DMS53 (cell line): ENCODE measurements at regions not wholly inside any gene's neighbourhood (a gene's known extent, or its start where the extent isn't known, plus 50 kb on each side); places are given as distances from the start of the nearest gene placed in this dataset.

Experiments used
- DNase-seq: peaks from one replicate; lab custom pipeline; 2025; lab: John Stamatoyannopoulos, UW

DNA sequence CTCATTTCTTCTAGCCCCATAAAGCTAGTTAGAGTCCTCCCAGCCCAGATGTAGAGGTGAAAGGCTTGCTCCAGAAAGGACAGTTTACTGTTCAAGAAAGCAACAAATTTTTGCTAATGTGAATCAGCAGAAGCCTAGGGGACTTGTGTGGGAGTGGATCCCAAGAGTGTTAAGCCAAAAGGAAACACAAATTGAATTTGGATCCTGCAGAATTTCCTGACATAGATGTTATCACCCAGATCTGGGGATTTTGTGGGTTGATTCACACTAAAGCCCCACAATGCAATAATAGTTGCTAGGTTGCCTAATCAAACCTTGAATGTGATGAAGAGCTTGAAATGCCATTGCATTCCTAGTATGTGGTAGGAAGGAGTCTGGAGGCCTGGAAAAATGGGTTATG, 135.2 kb upstream of the HS3ST3A1 start:
- no peak for DNase-seq

DNA sequence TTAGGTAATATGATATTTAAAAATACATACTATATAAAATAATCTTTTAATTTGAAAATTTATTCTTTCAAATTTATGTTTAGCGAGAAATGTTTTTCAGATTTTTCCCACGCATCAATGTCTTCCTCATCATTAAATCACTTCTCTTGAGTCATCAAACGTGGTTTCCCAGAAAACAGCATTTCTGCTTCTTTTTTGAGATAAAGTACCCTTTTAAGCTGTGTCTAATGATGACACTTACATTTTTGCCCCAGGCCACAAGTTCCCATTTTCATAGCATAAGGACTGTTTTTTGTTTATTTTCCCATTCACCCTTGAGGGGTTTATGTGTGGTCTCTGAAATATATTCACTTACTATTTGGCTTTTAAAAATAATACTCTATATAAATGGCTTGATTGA, 139.0 kb upstream of the HS3ST3A1 start:
- no peak for DNase-seq

DNA sequence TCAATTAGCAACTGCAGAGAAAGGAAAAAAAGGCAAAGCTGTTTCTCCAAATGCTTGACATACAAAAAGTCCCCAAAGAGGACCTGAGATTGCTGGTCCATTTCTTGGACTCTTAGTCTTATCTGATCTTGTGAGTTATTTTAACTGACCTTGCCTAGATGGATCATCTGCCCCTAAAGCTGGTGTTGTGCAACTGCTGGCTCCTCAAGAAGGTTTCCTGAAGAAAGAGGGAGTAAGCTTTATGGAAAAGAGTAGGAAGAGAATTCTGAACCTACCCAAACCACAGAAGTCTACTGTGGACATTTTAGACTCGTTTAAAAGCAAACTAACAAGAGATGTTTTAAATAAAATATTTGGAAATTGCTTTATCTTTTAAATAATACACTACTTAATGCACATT, 140.0 kb upstream of the HS3ST3A1 start:
- DNase-seq: no peak

DNA sequence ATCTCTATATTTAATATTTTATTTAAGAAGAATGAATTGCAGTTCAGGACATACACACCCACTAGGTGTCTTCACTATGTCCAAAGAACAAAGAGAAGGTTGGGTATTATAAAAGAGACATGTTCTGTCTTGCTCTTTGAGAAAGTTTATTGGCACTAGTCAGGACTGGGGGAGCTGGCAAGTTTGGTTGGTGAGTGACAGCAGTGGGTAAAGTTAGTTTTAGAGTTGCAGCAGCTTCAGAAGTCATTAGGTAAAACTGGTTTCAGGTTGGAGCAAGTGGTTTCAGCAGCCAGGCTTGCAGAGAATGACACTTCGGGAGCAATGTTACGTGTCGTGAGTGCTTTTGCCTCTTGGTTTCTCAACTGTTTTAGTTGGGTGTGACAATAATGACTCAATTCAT, 142.2 kb upstream of the HS3ST3A1 start:
- DNase-seq: no peak

DNA sequence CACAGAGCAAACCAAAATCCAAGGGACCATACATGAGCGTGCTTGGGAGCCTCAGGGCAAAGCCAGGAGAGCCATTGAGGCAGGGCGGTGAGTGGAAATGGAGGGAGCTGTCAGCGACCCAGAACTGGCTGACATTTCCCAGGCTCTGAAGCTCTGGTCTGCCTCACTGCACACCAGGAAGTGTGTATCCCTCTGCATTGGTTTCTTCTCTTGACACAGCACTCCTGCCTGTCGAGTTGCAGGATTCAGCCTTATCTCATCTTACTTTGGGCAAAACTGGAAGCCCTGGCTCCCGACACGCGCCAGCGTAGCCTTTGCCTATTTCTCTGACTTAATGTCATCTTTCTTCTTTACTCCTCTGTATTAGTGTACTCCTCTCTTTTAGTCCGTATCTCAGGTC, 144.7 kb upstream of the HS3ST3A1 start:
- no peak for DNase-seq

DNA sequence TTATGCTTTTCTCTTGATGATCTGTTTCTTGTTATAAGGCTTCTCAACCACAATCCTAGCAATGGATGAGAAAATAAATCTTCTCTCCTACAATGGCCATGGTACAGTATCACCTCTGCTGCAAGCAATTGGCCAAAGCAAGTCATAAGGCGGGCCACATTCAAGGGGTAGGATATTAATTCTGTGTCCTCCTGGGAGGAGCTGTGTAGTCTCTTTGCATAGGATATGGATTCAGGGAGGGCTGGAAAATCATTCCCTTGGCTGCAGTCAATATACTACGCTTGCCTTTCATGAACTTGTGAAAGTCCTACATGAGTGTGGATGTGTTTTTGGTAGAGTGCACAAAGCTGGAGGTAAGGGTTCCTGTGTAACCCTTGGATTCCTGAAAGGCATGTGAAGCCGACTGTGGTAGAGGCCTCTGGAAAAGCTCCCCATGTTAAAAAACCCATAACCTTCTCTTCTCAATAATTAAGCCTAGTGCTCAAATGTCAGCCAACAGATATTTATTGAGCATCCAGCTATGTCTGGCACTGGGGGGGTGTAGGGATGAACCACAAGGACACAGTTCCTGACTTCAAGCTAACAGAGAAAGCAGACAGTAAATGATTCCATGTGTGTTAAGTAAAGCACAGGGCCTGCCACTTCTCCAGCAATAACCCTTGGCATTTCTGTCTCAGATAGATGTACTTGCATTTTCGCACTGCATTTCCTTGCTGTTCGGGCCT, 147.6 kb upstream of the HS3ST3A1 start:
- DNase-seq: no peak

DNA sequence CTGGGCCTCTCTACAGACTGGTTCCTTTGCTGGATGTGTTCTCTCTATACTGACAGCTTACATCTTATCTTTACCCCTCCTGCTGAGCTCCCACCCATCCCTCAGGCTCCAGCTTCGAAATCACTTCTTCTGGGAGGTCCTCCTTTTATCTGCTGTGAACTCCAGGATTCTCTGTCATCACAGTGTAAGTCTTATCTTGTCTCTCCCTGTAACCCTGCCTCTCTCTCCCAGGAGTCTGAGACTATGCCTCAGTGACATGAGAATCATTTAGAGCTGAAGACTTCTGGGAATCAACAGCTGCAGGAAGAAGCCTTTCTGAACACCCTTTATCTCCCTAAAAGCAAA, 148.1 kb upstream of the HS3ST3A1 start:
- no peak for DNase-seq

DNA sequence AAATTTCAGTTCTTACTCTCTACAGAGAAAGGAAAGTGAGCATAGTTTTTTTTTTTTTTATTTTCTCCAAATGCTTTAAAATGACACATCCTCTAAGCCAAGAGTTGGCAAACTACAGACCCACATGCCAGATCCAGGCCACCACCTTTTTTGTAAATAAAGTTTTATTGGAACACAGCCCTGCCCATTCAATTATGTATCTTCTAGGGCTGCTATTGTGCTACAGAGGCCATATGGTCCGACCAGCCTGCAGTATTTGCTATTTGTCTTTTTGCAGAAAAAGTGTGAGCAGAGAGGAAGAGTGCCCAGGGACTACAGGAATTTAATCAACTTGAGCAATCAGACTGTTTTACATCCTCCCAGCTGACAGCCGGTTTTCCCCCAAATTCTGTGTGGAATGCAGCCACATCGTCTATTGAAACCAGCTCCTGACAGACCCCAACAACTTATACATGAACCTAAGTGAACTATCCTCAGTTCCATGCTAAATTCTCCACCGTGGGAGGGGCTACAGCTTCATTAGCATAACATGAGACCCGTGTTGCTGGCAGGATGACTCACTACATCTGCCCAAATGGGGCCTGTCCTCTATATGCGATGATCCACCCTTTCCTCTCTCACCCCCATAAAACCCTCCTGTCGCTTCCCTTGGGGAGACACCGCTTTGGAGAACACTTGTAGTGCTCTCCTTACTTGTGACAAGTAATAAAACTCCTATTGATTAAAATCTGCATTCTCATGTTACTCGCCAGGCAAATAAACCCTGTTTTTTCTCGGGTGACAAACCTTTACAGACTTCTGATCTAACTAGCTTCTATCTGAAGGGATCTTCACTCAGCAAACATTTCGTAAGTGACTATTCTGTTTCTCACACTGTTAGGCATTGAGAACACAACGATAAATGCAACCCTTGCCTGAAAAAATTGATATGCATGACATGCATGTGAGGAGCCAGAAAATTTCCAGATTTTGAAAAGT, 149.4 kb upstream of the HS3ST3A1 start:
- DNase-seq: no peak

DNA sequence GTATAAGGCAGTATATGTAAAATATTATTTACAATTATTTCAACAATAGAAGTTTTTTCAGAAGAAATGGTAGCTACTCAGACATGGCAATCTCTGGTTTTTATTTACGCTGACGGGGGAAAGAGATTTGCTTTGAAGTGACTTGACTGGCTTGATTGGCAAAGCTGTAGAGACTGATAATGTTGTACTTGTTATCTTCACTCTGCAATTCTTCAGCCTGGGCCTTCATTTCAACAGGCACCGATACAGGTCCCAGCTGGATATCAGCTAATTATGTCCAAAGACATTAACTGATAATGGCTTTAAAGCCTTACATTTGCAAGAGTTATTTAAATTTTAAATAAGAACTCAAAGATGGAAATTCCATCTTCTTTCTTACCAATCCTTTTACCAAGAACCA, 151.4 kb upstream of the HS3ST3A1 start:
- no peak for DNase-seq

DNA sequence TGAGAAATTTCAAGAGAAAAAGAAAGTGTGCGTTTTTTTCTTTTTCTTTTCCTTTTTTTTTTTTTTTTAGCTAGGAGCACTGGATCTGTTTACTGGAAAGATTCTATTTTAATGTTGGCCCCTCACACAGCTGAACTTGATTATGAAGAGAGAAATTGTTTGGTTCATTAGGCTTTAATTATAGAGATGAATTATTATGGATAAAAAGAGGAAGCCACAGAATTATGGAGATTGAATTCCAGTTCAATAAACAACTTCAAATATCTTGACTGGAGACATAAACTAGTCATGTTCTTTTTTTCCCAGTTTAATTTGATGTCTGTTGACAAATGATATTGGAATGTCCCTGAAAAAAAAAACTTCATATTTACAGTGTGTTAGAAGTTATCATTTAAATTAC, 152.0 kb upstream of the HS3ST3A1 start:
- DNase-seq: no peak

DNA sequence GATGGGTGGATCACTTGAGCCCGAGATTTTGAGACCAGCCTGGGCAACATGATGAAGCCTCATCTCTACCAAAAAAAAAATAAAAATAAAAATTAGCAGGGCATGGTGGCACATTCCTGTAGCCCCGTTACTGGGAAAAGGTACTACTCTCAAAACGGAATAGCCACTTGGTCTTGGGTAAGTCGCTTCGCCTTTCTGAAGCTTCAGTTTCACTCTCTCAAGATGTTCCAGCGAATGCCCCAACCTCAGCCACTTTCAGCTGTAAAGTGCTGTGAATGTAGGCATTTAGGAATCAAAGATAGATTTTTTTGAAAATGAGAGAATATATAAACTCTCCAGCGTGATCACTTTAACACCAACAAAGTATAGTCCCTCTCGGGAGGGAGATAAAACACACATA, 154.1 kb upstream of the HS3ST3A1 start:
- DNase-seq: no peak

DNA sequence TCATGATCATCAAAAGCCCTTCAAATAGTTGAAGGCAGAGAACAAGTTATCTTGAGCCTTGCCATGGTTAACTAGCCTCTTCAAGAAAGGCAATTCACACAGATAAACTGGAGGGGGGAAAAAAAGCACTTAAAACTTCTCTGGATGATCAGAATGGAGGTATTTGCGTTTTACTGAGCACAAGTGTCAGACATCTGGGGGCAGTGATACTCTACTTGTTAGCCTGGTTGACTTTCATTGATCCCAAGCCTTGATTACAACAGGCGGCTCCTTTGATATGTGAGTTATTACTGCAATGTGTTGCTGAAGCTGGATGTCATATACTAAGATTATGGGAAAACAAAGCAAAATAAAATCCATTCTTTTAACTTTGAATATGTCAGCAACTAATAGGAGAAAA, 155.0 kb upstream of the HS3ST3A1 start:
- DNase-seq: no peak

DNA sequence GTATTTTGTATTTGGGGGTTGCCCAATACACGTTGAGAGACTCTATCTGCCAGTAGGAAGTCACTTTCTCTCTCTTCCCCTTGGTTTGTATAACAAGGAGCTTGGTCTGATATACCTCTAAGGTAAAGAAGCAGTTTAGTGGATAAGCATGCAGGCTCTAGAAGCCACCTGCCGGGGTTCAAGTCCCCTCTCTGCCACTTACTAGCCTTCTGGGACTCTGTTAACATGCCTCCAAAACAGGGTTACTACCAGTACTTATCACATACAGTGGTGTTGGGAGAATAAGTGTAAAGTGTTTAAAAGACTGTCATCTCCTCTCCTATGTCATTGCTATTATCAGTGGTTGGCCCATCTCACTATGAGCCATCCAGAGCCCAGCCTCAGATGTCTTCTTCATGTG, 156.1 kb upstream of the HS3ST3A1 start:
- DNase-seq: no peak

DNA sequence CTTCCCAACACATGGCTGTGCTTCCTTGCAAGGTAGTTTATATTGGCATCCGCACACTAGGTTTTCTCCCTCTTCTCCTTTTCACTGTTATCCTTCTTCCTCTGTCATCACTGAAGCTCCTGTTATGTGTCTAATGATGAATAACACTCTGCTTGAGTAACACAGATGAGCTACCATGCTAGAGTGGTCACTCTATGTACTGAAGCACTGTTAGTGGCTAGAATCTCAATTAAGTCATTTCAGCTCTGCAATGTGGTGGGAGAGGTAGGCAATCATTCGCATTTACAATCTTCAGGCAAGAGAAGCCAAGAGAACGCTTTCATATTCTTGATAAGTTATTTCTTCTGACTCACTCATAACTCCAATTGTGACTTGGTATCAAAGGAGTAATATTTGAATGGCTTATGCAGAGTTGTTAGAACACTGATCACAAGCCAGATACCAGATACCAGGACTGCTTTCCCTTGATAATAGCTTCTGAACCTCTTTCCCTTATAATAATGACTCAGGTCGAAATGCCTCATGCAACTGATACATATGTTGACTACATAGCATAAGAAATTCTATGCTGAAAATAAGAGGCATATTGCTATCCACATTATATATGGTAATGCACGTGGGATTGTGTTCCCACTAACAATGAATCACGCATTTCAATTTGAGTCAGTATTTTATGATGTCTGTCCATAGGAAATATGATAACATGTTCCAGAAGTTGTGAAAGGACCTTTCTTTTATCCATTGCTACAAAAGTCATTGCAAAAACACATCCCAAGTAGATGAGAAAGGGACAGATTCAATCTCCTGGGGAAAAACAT, 158.0 kb upstream of the HS3ST3A1 start:
- DNase-seq: no peak

DNA sequence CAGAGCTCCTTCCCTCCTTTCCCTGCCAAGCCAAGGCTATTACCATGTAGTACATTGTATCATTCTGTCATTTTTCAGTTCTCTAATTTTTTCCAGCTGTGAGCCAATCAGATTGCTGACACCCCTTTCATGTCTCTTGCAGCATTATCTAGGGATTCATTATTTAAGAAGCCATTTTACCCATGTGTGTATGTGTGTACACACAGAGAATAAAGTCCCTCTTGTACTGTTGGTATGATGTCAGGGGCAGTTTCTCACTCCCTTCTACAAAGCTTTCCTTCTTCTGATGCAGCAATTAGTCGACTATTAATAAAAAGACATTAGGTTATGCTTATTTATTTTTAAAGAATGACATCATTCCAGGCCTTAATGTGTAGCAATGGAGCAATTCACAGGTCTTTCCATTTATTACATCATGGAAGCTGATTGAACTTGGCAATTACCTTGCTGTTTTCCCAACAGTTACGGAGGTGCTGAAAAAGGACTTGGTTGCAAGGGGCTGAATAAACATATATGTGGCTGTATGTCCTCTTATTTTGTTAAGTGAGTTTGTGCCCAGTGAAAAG, 159.4 kb upstream of the HS3ST3A1 start:
- no peak for DNase-seq

DNA sequence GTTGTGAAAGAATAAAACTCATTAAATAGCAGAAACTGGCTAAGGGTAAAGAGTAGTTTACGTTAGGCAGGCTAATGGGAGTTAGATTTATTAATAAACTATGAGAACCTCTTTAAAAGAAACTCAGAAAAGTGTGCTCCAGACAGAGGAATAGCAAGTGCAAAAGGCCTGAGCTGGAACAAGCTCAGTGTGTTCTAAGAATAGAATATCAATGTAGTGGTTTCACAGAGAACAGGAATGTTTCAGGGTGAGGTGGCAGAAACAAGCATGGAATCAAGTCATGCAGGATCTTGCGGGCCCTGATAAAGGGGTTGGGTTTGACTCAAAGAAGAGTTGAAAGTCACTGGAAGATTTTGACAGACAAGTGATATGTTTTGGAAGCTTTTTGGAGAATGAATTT, 164.0 kb upstream of the HS3ST3A1 start:
- DNase-seq: no peak

DNA sequence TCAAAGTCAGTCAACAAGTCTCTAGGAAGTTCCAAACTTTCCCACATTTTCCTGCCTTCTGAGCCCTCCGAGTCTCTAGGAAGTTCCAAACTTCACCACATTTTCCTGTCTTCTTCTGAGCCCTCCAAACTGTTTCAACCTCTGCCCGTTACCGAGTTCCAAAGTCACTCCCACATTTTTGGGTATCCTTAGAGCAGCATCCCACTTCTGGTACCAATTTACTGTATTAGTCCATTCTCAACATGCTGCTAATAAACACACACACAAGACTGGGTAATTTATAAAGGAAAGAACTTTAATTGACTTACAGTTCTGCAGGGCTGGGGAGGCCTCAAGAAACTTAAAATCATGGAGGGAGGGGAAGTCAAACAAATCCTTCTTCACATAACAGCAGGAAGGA, 169.0 kb upstream of the HS3ST3A1 start:
- no peak for DNase-seq

DNA sequence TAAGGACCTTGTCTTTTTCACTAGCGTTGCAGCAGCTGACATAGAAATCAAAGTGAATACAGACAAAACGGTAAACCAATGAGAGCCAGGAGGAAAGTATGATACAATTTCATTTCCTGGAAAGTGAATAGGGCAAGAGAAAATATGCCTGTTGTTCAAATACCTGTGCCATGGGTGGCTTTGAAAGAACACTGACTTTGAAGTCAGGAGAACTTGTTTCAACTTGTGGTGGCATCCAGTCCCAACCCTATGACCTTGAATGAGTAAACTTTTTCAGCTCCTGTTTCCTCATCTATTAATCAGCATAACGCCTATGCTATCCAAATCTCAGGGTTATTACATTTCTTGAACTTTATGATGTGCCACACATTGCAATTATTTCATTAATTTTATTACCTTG, 173.7 kb upstream of the HS3ST3A1 start:
- DNase-seq: no peak

DNA sequence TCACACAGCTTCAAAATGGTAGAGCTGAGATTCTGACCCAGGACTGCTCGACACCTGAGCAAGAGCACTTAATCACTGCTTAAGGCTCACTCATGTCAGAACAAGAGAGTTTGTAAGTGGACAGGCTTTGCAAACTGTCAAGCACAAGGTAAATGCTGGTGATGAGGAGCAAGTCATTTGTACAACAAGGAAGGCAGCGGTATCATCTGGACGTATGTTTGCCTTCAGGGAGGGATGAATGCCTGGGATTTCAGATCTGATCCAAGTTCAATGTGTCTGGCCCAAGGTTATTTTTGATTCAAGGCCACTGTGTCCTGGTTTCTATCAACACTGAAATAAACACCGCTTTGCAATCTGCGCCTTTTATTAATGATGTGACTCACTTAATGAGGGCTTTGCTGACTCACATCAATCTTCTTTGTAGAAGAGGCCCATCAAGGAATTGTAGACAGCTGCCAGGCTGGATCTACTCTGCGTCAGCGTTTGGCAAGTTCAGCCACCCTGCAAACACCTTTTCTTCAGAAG, 174.4 kb upstream of the HS3ST3A1 start:
- DNase-seq: no peak

DNA sequence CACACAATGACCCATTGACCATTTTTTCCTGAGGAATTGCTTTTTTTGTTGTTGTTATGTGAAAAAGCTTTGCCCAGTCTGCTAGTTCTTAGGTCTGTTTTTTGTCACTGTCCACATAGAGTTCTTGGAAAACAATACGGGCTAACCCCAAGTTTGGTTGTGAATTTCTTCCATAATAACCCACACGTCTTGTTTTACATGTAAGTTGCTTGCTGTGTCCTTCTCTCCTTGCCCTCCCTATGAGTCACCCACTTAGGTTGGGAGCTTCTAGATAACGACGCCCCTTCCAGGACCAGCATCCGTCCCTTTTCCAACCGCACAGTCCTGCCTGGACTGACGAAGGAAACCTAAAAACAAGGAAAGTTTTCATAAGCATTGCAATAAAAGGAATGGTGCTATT, 175.3 kb upstream of the HS3ST3A1 start:
- no peak for DNase-seq

DNA sequence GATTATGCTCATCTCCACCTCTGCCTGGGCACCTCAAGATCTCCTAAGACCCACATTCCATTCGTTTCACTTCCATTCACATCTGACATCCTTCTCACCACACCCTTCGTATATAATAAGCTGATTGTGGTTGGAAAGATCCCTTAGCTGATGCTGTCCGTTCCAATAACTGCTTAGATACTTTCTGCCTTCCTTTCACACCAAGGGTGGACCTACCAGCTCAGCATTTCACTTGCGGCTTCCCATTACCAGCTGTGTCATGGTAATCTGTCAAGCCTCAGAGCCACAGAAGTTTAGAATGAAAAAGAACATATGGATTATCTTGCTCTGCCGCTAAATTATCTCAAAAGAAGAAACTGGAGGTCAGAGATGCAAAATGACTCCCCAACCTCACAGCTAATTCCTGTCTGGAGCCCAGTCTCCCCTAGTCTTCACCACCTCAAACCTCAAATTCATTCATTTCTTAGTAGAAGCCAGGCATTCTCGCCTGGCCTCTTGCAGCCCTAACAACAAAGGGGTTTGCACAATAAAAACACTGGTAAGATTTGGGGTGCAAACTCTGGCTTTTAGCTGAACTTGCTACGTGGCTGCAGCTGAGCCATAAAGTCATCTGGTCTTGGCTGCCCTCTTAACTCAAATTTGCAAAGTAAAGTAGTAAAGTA, 182.8 kb upstream of the HS3ST3A1 start:
- DNase-seq: no peak
